IMR-90 (cell line): ENCODE measurements at regions not wholly inside any gene's neighbourhood (a gene's known extent, or its start where the extent isn't known, plus 50 kb on each side); places are given as distances from the start of the nearest gene placed in this dataset.

Experiments used
- ATAC-seq: fragments of 200-7000 bp; cut with Tn5 transposase; 2 replicates; pipeline ENCODE4 v1.9.1; 2020; ENCODE audit warnings: low read depth, mild to moderate bottlenecking, moderate library complexity
- BruUV-seq: library from RNA; stranded (reverse); fragments of 400-500 nt; replicated peaks from 2 replicates; lab custom pipeline; 2021; lab: Mats Ljungman, UMichigan
- CTCF ChIA-PET: fragments of 300-600 bp; formaldehyde crosslinking; extraction: SDS; loops from one replicate; lab custom pipeline; 2021; ENCODE audit warnings: antibody characterized with exemption; lab: Yijun Ruan, JAX
- POLR2A ChIA-PET: fragments of 300-600 bp; sonication (Branson Sonifier 250); formaldehyde crosslinking; loops from one replicate; lab custom pipeline; 2022; ENCODE audit warnings: antibody characterized with exemption; ENCODE audit not compliant: unreplicated experiment; lab: Charles Lee
- DNase-seq: peaks from one replicate; pipeline ENCODE4 v3.0.0; 2013
- H2AFZ ChIP-seq: replicated peaks from 2 replicates; pipeline ENCODE3; 2013; ENCODE audit warnings: low read length, mild to moderate bottlenecking; ENCODE audit not compliant: poor library complexity
- H2AK5ac ChIP-seq: 2 replicates; pipeline ENCODE4 v1.6.1; 2013; ENCODE audit warnings: low read depth, low read length, inconsistent platforms
- H2AK9ac ChIP-seq: replicated peaks from 2 replicates; pipeline ENCODE3; 2013; ENCODE audit warnings: mild to moderate bottlenecking, low read depth, low read length, moderate library complexity; ENCODE audit not compliant: poor library complexity
- H2BK120ac ChIP-seq: 2 replicates; pipeline ENCODE4 v1.6.1; 2013; ENCODE audit warnings: low read depth, low read length, inconsistent platforms
- H2BK15ac ChIP-seq: 3 replicates; pipeline ENCODE4 v1.6.1; 2013; ENCODE audit warnings: low read depth, low read length, inconsistent platforms
- H2BK20ac ChIP-seq: 2 replicates; pipeline ENCODE4 v1.6.1; 2013; ENCODE audit warnings: low read depth, mild to moderate bottlenecking, inconsistent platforms, low read length, moderate library complexity
- H2BK5ac ChIP-seq: 2 replicates; pipeline ENCODE4 v1.6.1; 2013; ENCODE audit warnings: mild to moderate bottlenecking, low read depth, low read length, inconsistent platforms; ENCODE audit not compliant: poor library complexity, severe bottlenecking
- H3K14ac ChIP-seq: replicated peaks from 2 replicates; pipeline ENCODE4 v1.6.1; 2013; ENCODE audit warnings: low read depth, low read length, inconsistent platforms
- H3K18ac ChIP-seq: 2 replicates; pipeline ENCODE4 v1.6.1; 2013; ENCODE audit warnings: low read depth, low read length, control low read depth
- H3K23ac ChIP-seq: 2 replicates; pipeline ENCODE4 v1.6.1; 2013; ENCODE audit warnings: low read depth, low read length, inconsistent platforms
- H3K27ac ChIP-seq: 2 replicates; pipeline ENCODE4 v1.5.1; 2013; ENCODE audit warnings: mild to moderate bottlenecking, control low read depth, low read length; ENCODE audit not compliant: insufficient read depth
- H3K27me3 ChIP-seq: 2 replicates; pipeline ENCODE4 v1.6.1; 2013; ENCODE audit warnings: low read length; ENCODE audit not compliant: control insufficient read depth, insufficient read depth
- H3K36me3 ChIP-seq: 2 replicates; pipeline ENCODE4 v1.6.1; 2013; ENCODE audit warnings: low read length, mixed read lengths; ENCODE audit not compliant: control insufficient read depth, insufficient read depth
- H3K4ac ChIP-seq: 2 replicates; pipeline ENCODE4 v1.6.1; 2013; ENCODE audit warnings: low read depth, low read length, inconsistent platforms
- H3K4me1 ChIP-seq: 2 replicates; pipeline ENCODE4 v1.6.1; 2013; ENCODE audit warnings: low read length, mixed read lengths; ENCODE audit not compliant: control insufficient read depth, insufficient read depth
- H3K4me2 ChIP-seq: 2 replicates; pipeline ENCODE4 v1.6.1; 2013; ENCODE audit warnings: low read depth, mild to moderate bottlenecking, control low read depth, low read length, moderate library complexity
- H3K4me3 ChIP-seq: 2 replicates; pipeline ENCODE4 v1.5.1; 2013; ENCODE audit warnings: low read depth, mild to moderate bottlenecking, control low read depth, low read length, moderate library complexity; ENCODE audit not compliant: insufficient read depth
- H3K56ac ChIP-seq: 2 replicates; pipeline ENCODE4 v1.6.1; 2013; ENCODE audit warnings: low read length, inconsistent platforms; ENCODE audit not compliant: insufficient read depth; ENCODE audit errors: extremely low read depth
- H3K79me1 ChIP-seq, 2 experiments: 2 replicates each; pipeline ENCODE4 v1.6.1; 2013; ENCODE audit warnings: low read length in 2 of 2, inconsistent platforms in 1 of 2, low read depth in 1 of 2
- H3K9ac ChIP-seq: 2 replicates; pipeline ENCODE4 v1.6.1; 2013; ENCODE audit warnings: low read depth, low read length, control low read depth
- H3K9me1 ChIP-seq: 2 replicates; pipeline ENCODE4 v1.6.1; 2013; ENCODE audit warnings: low read length, inconsistent platforms; ENCODE audit not compliant: insufficient read depth
- H3K9me3 ChIP-seq: 2 replicates; pipeline ENCODE4 v1.6.1; 2013; ENCODE audit warnings: low read length; ENCODE audit not compliant: control insufficient read depth, insufficient read depth
- H4K20me1 ChIP-seq: 2 replicates; pipeline ENCODE4 v1.6.1; 2013; ENCODE audit warnings: low read length, inconsistent platforms; ENCODE audit not compliant: insufficient read depth
- H4K5ac ChIP-seq: 2 replicates; pipeline ENCODE4 v1.6.1; 2013; ENCODE audit warnings: mild to moderate bottlenecking, low read depth, low read length, control low read depth
- H4K8ac ChIP-seq, 2 experiments: 2 replicates each; pipeline ENCODE4 v1.6.1; 2013; ENCODE audit warnings: low read depth in 2 of 2, low read length in 2 of 2, control low read depth in 1 of 2, inconsistent platforms in 1 of 2
- H4K91ac ChIP-seq: 2 replicates; pipeline ENCODE4 v1.6.1; 2013; ENCODE audit warnings: low read depth, low read length, inconsistent platforms; ENCODE audit not compliant: insufficient read depth
- CEBPB ChIP-seq: IDR thresholded peaks from 2 replicates; pipeline ENCODE4 v1.6.1; 2012; ENCODE audit warnings: low read depth, low read length, improper control_type of control experiment
- ELK1 ChIP-seq: fragments of 150-350 bp; IDR thresholded peaks from 2 replicates; pipeline ENCODE4 v1.6.1; 2016; ENCODE audit warnings: low read depth, mild to moderate bottlenecking, low read length, moderate library complexity, borderline replicate concordance
- FOS ChIP-seq: fragments of 150-350 bp; IDR thresholded peaks from 2 replicates; pipeline ENCODE4 v1.6.1; 2016; ENCODE audit warnings: low read depth, low read length
- MAZ ChIP-seq: IDR thresholded peaks from 2 replicates; pipeline ENCODE4 v1.6.1; 2012; ENCODE audit warnings: low read depth, mild to moderate bottlenecking, low read length, improper control_type of control experiment, moderate library complexity, borderline replicate concordance
- RAD21 ChIP-seq: IDR thresholded peaks from 2 replicates; pipeline ENCODE4 v1.6.1; 2012; ENCODE audit warnings: low read length, improper control_type of control experiment
- RCOR1 ChIP-seq: IDR thresholded peaks from 2 replicates; pipeline ENCODE4 v1.6.1; 2012; ENCODE audit warnings: mild to moderate bottlenecking, low read length, improper control_type of control experiment; ENCODE audit not compliant: insufficient replicate concordance
- SMC3 ChIP-seq: fragments of 150-350 bp; IDR thresholded peaks from 2 replicates; pipeline ENCODE4 v1.6.1; 2016; ENCODE audit warnings: low read depth, mild to moderate bottlenecking, antibody characterized with exemption, low read length, moderate library complexity
- WGBS, 2 experiments: methylation state at CpG; one replicate each; pipeline versions ENCODE4 v1.1.5 to v1.1.7; 2013; ENCODE audit warnings: missing lambda C conversion rate in 2 of 2; ENCODE audit not compliant: insufficient read length in 1 of 2; ENCODE audit errors: extremely low coverage in 2 of 2; 5-methylcytosine and 5-hydroxymethylcytosine counted together
- dilution Hi-C: fragments of 300-500 bp; cut with HindIII; formaldehyde crosslinking; loops from one replicate; pipeline ENCODE4 v1.14.3; 2018; ENCODE audit warnings: low sequenced_read_pairs; ENCODE audit not compliant: unreplicated experiment
- in situ Hi-C: fragments of 300-500 bp; cut with MboI; formaldehyde crosslinking; loops from 3 replicates; pipeline ENCODE4 v1.14.3; 2019; ENCODE audit warnings: low sequenced_read_pairs, inconsistent platforms, mixed read lengths
- intact Hi-C: fragments of 100-400 bp; cut with micrococcal nuclease; formaldehyde crosslinking; loops from 2 replicates; pipeline ENCODE4 v1.10.0; 2022

GRCh38 chr5:54611290-54611951 lies 93.9 kb downstream of the SNX18 start:
- peak overlapping the region; percentile 48; the same call in 1 of the 3 replicates for H2BK15ac ChIP-seq
- H2BK5ac ChIP-seq, result peak overlapping the region; percentile 5
- no peak overlapping the region for H3K9ac ChIP-seq
- peak overlapping the region in 1 of 2 experiments; percentile 47; a peak in 1 of 4 replicates for H4K8ac ChIP-seq
- no peak overlapping the region for H2AK9ac ChIP-seq
- no peak overlapping the region; the same call in 1 of the 2 replicates for H3K4me2 ChIP-seq
- intact Hi-C loops (no loop called here), in situ Hi-C loops (no loop called here), dilution Hi-C loops (no loop called here)
- ChIA-PET POLR2A (no interaction called here), CTCF (interaction anchor here (0.6 kb wide), 1 partner anchor 58 kb away, joined by 5 read pairs; no protein-coding TSS in a partner anchor)
- BruUV-seq, result no TSS peak
- 0 out of 2 replicates have a peak overlapping the region, but pooled peaks have one; percentile 1 for H3K23ac ChIP-seq
- no peak overlapping the region for H3K56ac ChIP-seq
- H3K4me3 ChIP-seq, result no peak overlapping the region
- peak overlapping the region; percentile 23 for H3K14ac ChIP-seq
- peak overlapping the region; percentile 57 for H2BK120ac ChIP-seq
- peak overlapping the region; percentile 68; the same call in 1 of the 2 replicates for H2AK5ac ChIP-seq
- peak overlapping the region; percentile 48; the same call in 1 of the 2 replicates for H4K91ac ChIP-seq
- H2AFZ ChIP-seq, result peak overlapping the region; percentile 52
- no peak overlapping the region for H3K27ac ChIP-seq
- no CpG with 5 or more reads among the region's 5 CpGs for WGBS, 2 experiments
- H3K36me3 ChIP-seq, result no peaks in the 10 kb centered on the region
- H4K5ac ChIP-seq, result peak overlapping the region; percentile 70
- ATAC-seq (peak; percentile 18; the same call in 1 of the 2 replicates), DNase-seq (no peak)
- no peaks in the 10 kb centered on the region for H3K9me3 ChIP-seq
- 0 out of 4 replicates have a peak, but pooled peaks cover 0 to 4% of the 10 kb centered on the region in 2 experiments for H3K79me1 ChIP-seq
- H3K4me1 ChIP-seq, result peaks cover 18% of the 10 kb centered on the region
- H3K18ac ChIP-seq, result peak overlapping the region; percentile 76
- no peaks in the 10 kb centered on the region for H4K20me1 ChIP-seq
- peak overlapping the region; percentile 56 for H3K4ac ChIP-seq
- H2BK20ac ChIP-seq, result peak overlapping the region; percentile 60
- no peaks in the 10 kb centered on the region for H3K27me3 ChIP-seq
- TF ChIP-seq ELK1 (no peak), MAZ (no peak), CEBPB (no peak), SMC3 (no peak), RCOR1 (no peak), FOS (no peak), RAD21 (no peak)
- H3K9me1 ChIP-seq, result peaks cover 13% of the 10 kb centered on the region
